ENCODE measurements at regions not wholly inside any gene's neighbourhood (a gene's known extent, or its start where the extent isn't known, plus 50 kb on each side); places are given as distances from the start of the nearest gene placed in this dataset.

GRCh38 chr16:85369741-85370528, 243.2 kb upstream of the GSE1 start:
- Histone ChIP-seq H3K36me3 (no peaks in the 10 kb centered on the region), H3K9me3 (no peaks in the 10 kb centered on the region), H3K27me3 (no peaks in the 10 kb centered on the region), H3K4me3 (no peak overlapping the region), H3K4me1 (peaks cover 88% of the 10 kb centered on the region), H3K27ac (peak overlapping the region; percentile 79)
- WGBS: 47% methylated on average over 10 of the region's 20 CpGs
- TF ChIP-seq EP300 (IDR thresholded peaks at IDR 0.05): no peak
- TF ChIP-seq CTCF (IDR thresholded peaks at IDR 0.05): peak; percentile 49 to 80
- no peak for DNase-seq (ENCODE audit: low spot score in 2 of 2)

GRCh38 chr16:85370543-85370880, 242.6 kb upstream of the GSE1 start:
- Histone ChIP-seq H3K4me1 (peaks cover 87% of the 10 kb centered on the region), H3K9me3 (no peaks in the 10 kb centered on the region), H3K36me3 (no peaks in the 10 kb centered on the region), H3K27ac (peak overlapping the region; percentile 79), H3K27me3 (no peaks in the 10 kb centered on the region), H3K4me3 (peak overlapping the region; percentile 45)
- 13% methylated on average over 4 of the region's 6 CpGs for WGBS
- no peak for DNase-seq (ENCODE audit: low spot score in 2 of 2)
- TF ChIP-seq CTCF (IDR thresholded peaks at IDR 0.05) (no peak), EP300 (IDR thresholded peaks at IDR 0.05) (no peak), POLR2AphosphoS5 (IDR thresholded peaks at IDR 0.05) (no peak), POLR2A (IDR thresholded peaks at IDR 0.05) (no peak)

- H3K4me3 ChIP-seq: peak overlapping the region; percentile 45
- H3K4me1 ChIP-seq: peaks cover 87% of the 10 kb centered on the region
- H3K27ac ChIP-seq: peak overlapping the region; percentile 79
- TF ChIP-seq EP300 (IDR thresholded peaks at IDR 0.05): no peak
- no peak for TF ChIP-seq POLR2A (IDR thresholded peaks at IDR 0.05)
- no peak for TF ChIP-seq CTCF (IDR thresholded peaks at IDR 0.05)
- TF ChIP-seq POLR2AphosphoS5 (IDR thresholded peaks at IDR 0.05): no peak
- H3K27me3 ChIP-seq: no peaks in the 10 kb centered on the region
- no peak for DNase-seq (ENCODE audit: low spot score in 2 of 2)
- no peaks in the 10 kb centered on the region for H3K36me3 ChIP-seq
- H3K9me3 ChIP-seq: no peaks in the 10 kb centered on the region
- WGBS: 21% methylated on average over 9 of the region's 28 CpGs
Measured at GRCh38 chr16:85370881-85371651, 242.1 kb upstream of the GSE1 start.

GRCh38 chr16:85371948-85372347, 241.2 kb upstream of the GSE1 start:
- H3K27me3 ChIP-seq: no peaks in the 10 kb centered on the region
- no peaks in the 10 kb centered on the region for H3K9me3 ChIP-seq
- peaks cover 87% of the 10 kb centered on the region for H3K4me1 ChIP-seq
- peak overlapping the region; percentile 45 for H3K4me3 ChIP-seq
- no peaks in the 10 kb centered on the region for H3K36me3 ChIP-seq
- 73% methylated on average over 10 of the region's 10 CpGs for WGBS
- H3K27ac ChIP-seq: peak overlapping the region; percentile 79
- TF ChIP-seq POLR2AphosphoS5 (IDR thresholded peaks at IDR 0.05): no peak
- no peak for TF ChIP-seq EP300 (IDR thresholded peaks at IDR 0.05)
- no peak for TF ChIP-seq CTCF (IDR thresholded peaks at IDR 0.05)
- TF ChIP-seq POLR2A (IDR thresholded peaks at IDR 0.05): no peak
- DNase-seq (ENCODE audit: low spot score in 2 of 2): no peak

- TF ChIP-seq POLR2A (IDR thresholded peaks at IDR 0.05) (no peak), POLR2AphosphoS5 (IDR thresholded peaks at IDR 0.05) (peak in 1 of 3 donors; percentile 4)
- Histone ChIP-seq H3K27ac (peak overlapping the region; percentile 34), H3K4me3 (no peak overlapping the region), H3K36me3 (no peaks in the 10 kb centered on the region), H3K9me3 (no peaks in the 10 kb centered on the region), H3K4me1 (peaks cover 88% of the 10 kb centered on the region), H3K27me3 (no peaks in the 10 kb centered on the region)
- 43% methylated on average over 14 of the region's 15 CpGs for WGBS
- DNase-seq (ENCODE audit: low spot score in 2 of 2): no peak
Measured at GRCh38 chr16:85372627-85373372, 240.3 kb upstream of the GSE1 start.
